OCI-LY3 (cell line): ENCODE measurements at regions not wholly inside any gene's neighbourhood (a gene's known extent, or its start where the extent isn't known, plus 50 kb on each side); places are given as distances from the start of the nearest gene placed in this dataset.

ENCODE experiments used
- H2AFZ ChIP-seq: fragments of 200-600, 300-600 bp; shearing (Covaris generic); 2 replicates; pipeline ENCODE4 v1.6.0; 2014; ENCODE audit warnings: antibody characterized with exemption, low read depth, low read length
- H3K27ac ChIP-seq: fragments of 200-600, 300-600 bp; sonication (generic); 2 replicates; pipeline ENCODE4 v1.5.1; 2014; ENCODE audit warnings: mild to moderate bottlenecking, low read length, moderate library complexity, mixed read lengths
- H3K27me3 ChIP-seq: fragments of 200-600, 300-600 bp; sonication (generic); 2 replicates; pipeline ENCODE4 v1.6.1; 2014; ENCODE audit warnings: low read depth, low read length, mixed read lengths
- H3K36me3 ChIP-seq: fragments of 200-600, 300-600 bp; sonication (generic); replicated peaks from 2 replicates; pipeline ENCODE3; 2014; ENCODE audit warnings: low read depth, low read length, mixed read lengths
- H3K4me1 ChIP-seq: fragments of 300-600, 200-600 bp; sonication (generic); 2 replicates; pipeline ENCODE4 v1.6.1; 2014; ENCODE audit warnings: low read length, mixed read lengths
- H3K4me2 ChIP-seq: fragments of 200-600, 300-600 bp; sonication (generic); 2 replicates; pipeline ENCODE4 v1.6.1; 2014; ENCODE audit warnings: low read length, mixed read lengths
- H3K4me3 ChIP-seq: fragments of 300-600, 200-600 bp; sonication (generic); 2 replicates; pipeline ENCODE4 v1.5.1; 2014; ENCODE audit warnings: antibody characterized with exemption, mild to moderate bottlenecking, low read length, moderate library complexity
- H3K79me2 ChIP-seq: fragments of 300-600, 200-600 bp; shearing (Covaris generic); 2 replicates; pipeline ENCODE4 v1.6.1; 2014; ENCODE audit warnings: mild to moderate bottlenecking, low read length, mixed read lengths
- H3K9ac ChIP-seq: fragments of 300-600, 200-600 bp; shearing (Covaris generic); 2 replicates; pipeline ENCODE4 v1.6.0; 2014; ENCODE audit warnings: mild to moderate bottlenecking, low read length, moderate library complexity
- H3K9me3 ChIP-seq: fragments of 200-600, 300-600 bp; shearing (Covaris generic); 2 replicates; pipeline ENCODE4 v1.6.1; 2014; ENCODE audit warnings: low read length, mixed read lengths; ENCODE audit not compliant: insufficient read depth
- H4K20me1 ChIP-seq: fragments of 200-600, 300-600 bp; sonication (generic); 2 replicates; pipeline ENCODE4 v1.6.1; 2016; ENCODE audit warnings: low read length, mixed read lengths; ENCODE audit not compliant: insufficient read depth
- EZH2phosphoT487 ChIP-seq: fragments of 200-600 bp; shearing (Covaris generic); IDR thresholded peaks from 2 replicates; pipeline ENCODE4 v1.6.1; 2018; ENCODE audit warnings: antibody characterized with exemption, mixed run types, low read depth
- TF ChIP-seq, protein P1 (sequence below): fragments of 200-600, 300-600 bp; sonication (generic); IDR thresholded peaks from 2 replicates; pipeline ENCODE4 v1.5.1; 2014; ENCODE audit warnings: antibody characterized with exemption, low read length, low read depth

DNA sequence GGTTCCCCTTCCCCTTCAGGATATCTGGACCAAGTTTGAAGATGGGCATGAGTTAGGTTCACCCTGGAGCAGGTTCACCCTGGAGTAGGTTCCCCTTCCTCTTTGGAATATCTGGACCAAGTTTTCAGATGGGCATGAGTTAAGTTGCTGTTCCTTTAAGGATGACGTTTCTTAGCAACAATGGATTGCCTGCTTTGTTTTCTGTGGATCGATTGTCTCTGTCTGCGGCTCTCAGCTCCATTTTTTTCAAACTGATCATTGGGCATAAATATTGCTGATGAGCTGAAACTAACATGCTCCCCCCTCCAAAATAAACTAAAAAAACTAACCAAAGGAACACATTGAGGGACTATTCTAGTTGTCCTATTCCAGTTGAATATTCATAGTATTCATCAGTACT is 149.5 kb downstream of the SPP2 start:
- H3K27me3 ChIP-seq: no peaks in the 10 kb centered on the region
- no peaks in the 10 kb centered on the region for H3K79me2 ChIP-seq

DNA sequence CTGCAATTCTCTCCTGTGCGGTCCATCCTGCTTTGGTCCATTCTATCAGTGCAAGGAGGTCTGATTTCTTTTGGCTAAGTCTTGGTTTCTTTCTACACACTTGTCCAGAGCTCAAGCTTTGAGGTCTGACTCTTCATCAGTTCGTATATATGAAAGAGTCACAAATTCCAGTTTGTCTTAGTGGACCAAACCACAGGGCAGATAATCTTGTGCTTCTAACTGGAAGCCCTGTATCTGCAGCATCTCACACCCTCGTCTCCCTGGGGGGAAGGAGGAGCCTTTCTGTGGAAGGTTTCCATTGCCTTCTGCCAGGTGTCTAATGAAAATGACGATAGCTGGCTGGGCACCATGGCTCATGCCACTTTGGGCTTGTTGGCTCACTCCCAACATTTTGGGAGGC is 148.5 kb downstream of the SPP2 start:
- H3K4me2 ChIP-seq: no peak overlapping the region
- no peaks in the 10 kb centered on the region for H3K36me3 ChIP-seq
- TF ChIP-seq EZH2phosphoT487: no peak
- TF ChIP-seq, protein P1, sequence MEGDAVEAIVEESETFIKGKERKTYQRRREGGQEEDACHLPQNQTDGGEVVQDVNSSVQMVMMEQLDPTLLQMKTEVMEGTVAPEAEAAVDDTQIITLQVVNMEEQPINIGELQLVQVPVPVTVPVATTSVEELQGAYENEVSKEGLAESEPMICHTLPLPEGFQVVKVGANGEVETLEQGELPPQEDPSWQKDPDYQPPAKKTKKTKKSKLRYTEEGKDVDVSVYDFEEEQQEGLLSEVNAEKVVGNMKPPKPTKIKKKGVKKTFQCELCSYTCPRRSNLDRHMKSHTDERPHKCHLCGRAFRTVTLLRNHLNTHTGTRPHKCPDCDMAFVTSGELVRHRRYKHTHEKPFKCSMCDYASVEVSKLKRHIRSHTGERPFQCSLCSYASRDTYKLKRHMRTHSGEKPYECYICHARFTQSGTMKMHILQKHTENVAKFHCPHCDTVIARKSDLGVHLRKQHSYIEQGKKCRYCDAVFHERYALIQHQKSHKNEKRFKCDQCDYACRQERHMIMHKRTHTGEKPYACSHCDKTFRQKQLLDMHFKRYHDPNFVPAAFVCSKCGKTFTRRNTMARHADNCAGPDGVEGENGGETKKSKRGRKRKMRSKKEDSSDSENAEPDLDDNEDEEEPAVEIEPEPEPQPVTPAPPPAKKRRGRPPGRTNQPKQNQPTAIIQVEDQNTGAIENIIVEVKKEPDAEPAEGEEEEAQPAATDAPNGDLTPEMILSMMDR: no peak

More for the DNA sequence above, 149.5 kb downstream of the SPP2 start:
- Histone ChIP-seq H3K4me1 (no peaks in the 10 kb centered on the region), H3K36me3 (no peaks in the 10 kb centered on the region), H3K4me2 (no peak overlapping the region), H4K20me1 (no peaks in the 10 kb centered on the region), H3K9me3 (no peaks in the 10 kb centered on the region), H3K9ac (no peak overlapping the region), H3K4me3 (no peak overlapping the region), H3K27ac (no peak overlapping the region), H2AFZ (no peak overlapping the region)
- no peak for TF ChIP-seq EZH2phosphoT487
- TF ChIP-seq, protein P1: no peak

DNA sequence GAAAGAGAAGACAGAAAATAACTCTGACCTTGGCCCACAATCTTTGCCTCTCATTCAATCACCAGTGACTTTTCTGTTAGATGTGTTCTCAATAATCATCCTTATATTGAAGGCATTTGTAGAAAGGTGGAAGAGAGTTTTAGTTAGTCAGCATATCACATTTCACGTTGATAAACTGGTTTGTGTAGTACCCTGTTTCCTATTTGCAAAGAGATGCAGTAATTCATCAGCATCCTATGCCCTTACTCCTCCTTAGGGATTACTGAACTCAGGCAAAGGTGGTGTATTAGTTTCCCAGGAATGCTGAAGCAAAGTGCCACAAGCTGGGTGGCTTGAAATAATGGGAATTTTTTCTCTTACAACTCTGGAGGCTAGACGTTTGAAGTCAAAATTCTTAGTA is 145.0 kb downstream of the SPP2 start:
- TF ChIP-seq, protein P1: no peak
- no peak for TF ChIP-seq EZH2phosphoT487

More for the DNA sequence above, 148.5 kb downstream of the SPP2 start:
- Histone ChIP-seq H3K79me2 (no peaks in the 10 kb centered on the region), H2AFZ (no peak overlapping the region), H3K4me3 (no peak overlapping the region), H3K9me3 (no peaks in the 10 kb centered on the region), H4K20me1 (no peaks in the 10 kb centered on the region), H3K9ac (no peak overlapping the region), H3K4me1 (no peaks in the 10 kb centered on the region), H3K27ac (no peak overlapping the region), H3K27me3 (peaks cover 2% of the 10 kb centered on the region; the same call in 1 of the 2 replicates)

DNA sequence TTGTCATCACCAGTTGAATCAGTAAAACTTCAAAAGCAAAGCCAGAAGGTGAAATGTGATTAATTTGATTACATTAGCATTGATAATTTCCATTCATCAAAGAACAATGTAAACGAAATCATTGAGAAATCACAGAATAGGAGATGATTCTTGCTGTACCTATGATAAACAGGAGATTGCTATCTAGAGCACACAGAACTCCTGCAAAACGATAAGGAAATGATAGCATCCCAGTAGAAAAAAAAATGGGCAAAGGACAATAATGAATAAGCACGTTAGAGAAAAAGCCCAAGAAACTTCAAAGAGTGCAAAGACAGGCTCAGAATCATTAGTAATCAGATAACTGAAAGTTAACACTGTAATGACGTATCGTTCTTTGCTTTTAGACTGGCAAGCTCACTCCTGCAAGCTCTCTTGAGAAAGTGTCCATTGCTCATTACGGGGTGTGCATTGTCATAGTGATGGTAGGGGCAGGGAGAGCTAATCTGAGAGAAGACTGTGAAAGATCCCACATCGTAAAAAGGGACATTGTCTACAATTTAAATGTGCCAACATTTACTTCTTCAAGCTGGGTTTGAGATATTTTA is 143.6 kb downstream of the SPP2 start:
- no peaks in the 10 kb centered on the region for H3K4me1 ChIP-seq
- peaks cover 2% of the 10 kb centered on the region; the same call in 1 of the 2 replicates for H3K27me3 ChIP-seq
- no peaks in the 10 kb centered on the region for H3K79me2 ChIP-seq
- no peak overlapping the region for H3K4me3 ChIP-seq
- H3K36me3 ChIP-seq: no peaks in the 10 kb centered on the region
- H3K27ac ChIP-seq: no peak overlapping the region
- no peak overlapping the region for H2AFZ ChIP-seq
- H3K9me3 ChIP-seq: no peaks in the 10 kb centered on the region
- TF ChIP-seq, protein P1: no peak
- TF ChIP-seq EZH2phosphoT487: no peak
- no peak overlapping the region for H3K4me2 ChIP-seq
- H4K20me1 ChIP-seq: no peaks in the 10 kb centered on the region
- no peak overlapping the region for H3K9ac ChIP-seq

More for the DNA sequence above, 145.0 kb downstream of the SPP2 start:
- H3K9ac ChIP-seq: no peak overlapping the region
- H3K9me3 ChIP-seq: no peaks in the 10 kb centered on the region
- H3K4me1 ChIP-seq: no peaks in the 10 kb centered on the region
- no peaks in the 10 kb centered on the region for H3K79me2 ChIP-seq
- H4K20me1 ChIP-seq: no peaks in the 10 kb centered on the region
- no peak overlapping the region for H3K27ac ChIP-seq
- H3K4me2 ChIP-seq: no peak overlapping the region
- H3K27me3 ChIP-seq: peaks cover 2% of the 10 kb centered on the region; the same call in 1 of the 2 replicates
- no peaks in the 10 kb centered on the region for H3K36me3 ChIP-seq
- no peak overlapping the region for H2AFZ ChIP-seq
- no peak overlapping the region for H3K4me3 ChIP-seq
